GM06990 (cell line): ENCODE measurements at regions not wholly inside any gene's neighbourhood (a gene's known extent, or its start where the extent isn't known, plus 50 kb on each side); places are given as distances from the start of the nearest gene placed in this dataset.

Experiments used
- DNase-seq: peaks from one replicate; pipeline ENCODE4 v3.0.0-alpha.2; 2011; ENCODE audit not compliant: insufficient read length; ENCODE audit errors: extremely low read depth
- H3K27me3 ChIP-seq: replicated peaks from 2 replicates; pipeline ENCODE4 v1.6.0; 2011; ENCODE audit warnings: low read length; ENCODE audit not compliant: control insufficient read depth, insufficient read depth
- H3K36me3 ChIP-seq: 2 replicates; pipeline ENCODE4 v1.5.1; 2011; ENCODE audit warnings: low read length; ENCODE audit not compliant: control insufficient read depth, insufficient read depth
- H3K4me3 ChIP-seq: replicated peaks from 2 replicates; pipeline ENCODE4 v1.5.1; 2011; ENCODE audit warnings: low read depth, mild to moderate bottlenecking, control low read depth, low read length
- CTCF ChIP-seq: IDR thresholded peaks from 2 replicates; pipeline ENCODE4 v1.5.1; 2011; ENCODE audit warnings: low read length, control low read depth, mild to moderate bottlenecking, inconsistent platforms; ENCODE audit not compliant: insufficient read depth, poor library complexity, severe bottlenecking

GRCh38 chr21:16357994-16358393, 628.2 kb downstream of the USP25 start:
- TF ChIP-seq CTCF = no peak
- Histone ChIP-seq H3K27me3 (no peaks in the 10 kb centered on the region), H3K36me3 (no peaks in the 10 kb centered on the region), H3K4me3 (no peak overlapping the region)
- DNase-seq = no peak

DNA sequence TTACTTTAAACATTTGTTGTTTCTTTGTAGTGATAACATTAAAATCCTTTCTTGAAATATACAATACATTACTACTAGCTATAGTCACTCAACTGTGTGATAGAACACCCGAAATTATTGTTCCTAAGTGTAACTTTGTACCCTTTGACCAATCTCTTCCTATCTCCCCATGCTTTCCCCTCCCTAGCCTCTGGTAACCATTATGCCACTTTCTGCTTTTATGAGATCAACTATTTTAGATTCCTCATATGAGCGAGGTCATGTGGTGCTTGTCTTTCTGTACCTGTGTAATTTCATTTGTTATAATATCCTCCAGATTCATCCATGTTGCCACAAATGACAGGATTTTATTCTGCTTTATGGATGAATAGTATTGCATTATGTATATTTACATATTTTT, 629.0 kb downstream of the USP25 start:
- Histone ChIP-seq H3K27me3 (no peaks in the 10 kb centered on the region), H3K4me3 (no peak overlapping the region), H3K36me3 (no peaks in the 10 kb centered on the region)
- TF ChIP-seq CTCF = no peak
- no peak for DNase-seq

DNA sequence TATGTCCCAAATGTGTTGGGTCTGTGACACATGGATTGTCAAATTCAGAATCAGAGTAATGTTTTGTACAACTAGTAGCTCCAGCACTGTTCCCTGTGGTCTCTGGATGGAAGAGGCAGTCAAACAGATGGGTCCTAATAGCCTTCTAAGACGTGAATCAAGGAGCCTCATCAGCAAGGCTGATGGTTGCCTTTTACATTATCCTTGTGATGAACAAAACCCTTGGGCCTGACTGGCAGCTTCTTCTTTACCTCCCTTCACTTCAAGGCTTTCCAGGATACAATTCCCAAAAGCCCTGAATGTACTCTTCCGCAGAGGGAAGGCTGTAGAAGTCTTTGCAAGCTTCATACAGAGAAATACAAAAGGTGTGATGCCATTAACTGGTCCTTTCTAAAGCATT, 633.3 kb downstream of the USP25 start:
- TF ChIP-seq CTCF = no peak
- no peak overlapping the region for H3K4me3 ChIP-seq
- no peak for DNase-seq

GRCh38 chr21:16363518-16363917, 633.7 kb downstream of the USP25 start:
- Histone ChIP-seq H3K36me3 (no peaks in the 10 kb centered on the region), H3K27me3 (no peaks in the 10 kb centered on the region), H3K4me3 (no peak overlapping the region)
- TF ChIP-seq CTCF = no peak
- DNase-seq = no peak

More for the DNA sequence above, 633.3 kb downstream of the USP25 start:
- Histone ChIP-seq H3K36me3 (no peaks in the 10 kb centered on the region), H3K27me3 (no peaks in the 10 kb centered on the region)

- DNase-seq = no peak
- Histone ChIP-seq H3K4me3 (no peak overlapping the region), H3K27me3 (no peaks in the 10 kb centered on the region), H3K36me3 (no peaks in the 10 kb centered on the region)
- no peak for TF ChIP-seq CTCF
Measured at GRCh38 chr21:16366207-16366606, 636.4 kb downstream of the USP25 start.

DNA sequence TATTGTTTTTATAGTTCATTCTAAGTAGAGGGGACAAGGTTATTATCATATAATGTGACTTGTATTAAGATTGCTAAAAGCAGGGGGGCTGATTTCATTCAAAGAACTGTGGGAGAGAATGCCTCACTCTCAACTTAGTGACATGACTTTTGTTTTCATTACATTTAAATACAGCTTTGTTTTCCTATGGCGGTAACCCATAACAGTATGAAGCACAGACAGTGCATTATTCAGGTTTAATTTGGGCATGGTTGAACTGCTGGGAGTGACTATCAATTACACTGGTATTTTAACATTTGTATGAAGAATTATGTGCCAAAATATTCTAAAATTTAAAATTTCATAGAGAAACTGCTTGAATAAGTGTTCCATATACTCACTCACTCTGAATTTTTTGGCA, 637.3 kb downstream of the USP25 start:
- Histone ChIP-seq H3K4me3 (no peak overlapping the region), H3K27me3 (no peaks in the 10 kb centered on the region), H3K36me3 (no peaks in the 10 kb centered on the region)
- no peak for DNase-seq
- TF ChIP-seq CTCF = no peak
